H1 (cell line): ENCODE measurements at regions not wholly inside any gene's neighbourhood (a gene's known extent, or its start where the extent isn't known, plus 50 kb on each side); places are given as distances from the start of the nearest gene placed in this dataset.

Source experiments
- CTCF ChIA-PET: fragments of 300-600 bp; sonication (Branson Sonifier 250); formaldehyde crosslinking; loops from one replicate; lab custom pipeline; 2021; ENCODE audit not compliant: partially characterized antibody; lab: Charles Lee
- POLR2A ChIA-PET: fragments of 300-600 bp; sonication (Branson Sonifier 250); formaldehyde crosslinking; loops from one replicate; lab custom pipeline; 2021; ENCODE audit warnings: inconsistent platforms; ENCODE audit not compliant: partially characterized antibody; lab: Charles Lee
- DNase-seq, 2 experiments: peaks; one replicate each; pipeline versions ENCODE4 v3.0.0 to v3.0.0-alpha.2; 2010 to 2022; ENCODE audit warnings: low spot score in 2 of 2, low read depth in 1 of 2, mixed read lengths in 1 of 2
- FAIRE-seq: peaks from 2 replicates; lab custom pipeline; 2011; peaks lifted over from hg19 to GRCh38; lab: Jason Lieb, UNC
- H2AFZ ChIP-seq: 2 replicates; pipeline ENCODE4 v1.8.1; 2012; ENCODE audit warnings: low read length, inconsistent platforms
- H2AK5ac ChIP-seq: 2 replicates; pipeline ENCODE4 v1.6.1; 2013; ENCODE audit warnings: low read depth, low read length
- H2BK120ac ChIP-seq: replicated peaks from 2 replicates; pipeline ENCODE3; 2013; ENCODE audit warnings: low read depth, low read length, inconsistent platforms
- H2BK12ac ChIP-seq: 2 replicates; pipeline ENCODE4 v1.6.1; 2013; ENCODE audit warnings: low read depth, low read length
- H2BK15ac ChIP-seq: 2 replicates; pipeline ENCODE4 v1.6.1; 2013; ENCODE audit warnings: low read length
- H2BK20ac ChIP-seq: 2 replicates; pipeline ENCODE4 v1.6.1; 2013; ENCODE audit warnings: low read length
- H2BK5ac ChIP-seq: 2 replicates; pipeline ENCODE4 v1.6.1; 2013; ENCODE audit warnings: low read depth, low read length
- H3K14ac ChIP-seq: 2 replicates; pipeline ENCODE4 v1.6.1; 2013; ENCODE audit warnings: inconsistent platforms; ENCODE audit not compliant: insufficient read length
- H3K18ac ChIP-seq: 2 replicates; pipeline ENCODE4 v1.6.1; 2013; ENCODE audit warnings: low read length; ENCODE audit errors: extremely low read depth
- H3K23ac ChIP-seq: 2 replicates; pipeline ENCODE4 v1.6.1; 2013; ENCODE audit warnings: inconsistent platforms; ENCODE audit not compliant: insufficient read length
- H3K23me2 ChIP-seq: 2 replicates; pipeline ENCODE4 v1.6.1; 2013; ENCODE audit warnings: low read depth, low read length
- H3K27ac ChIP-seq: 2 replicates; pipeline ENCODE4 v1.6.1; 2011; ENCODE audit warnings: low read depth, low read length, inconsistent platforms
- H3K27me3 ChIP-seq, 4 experiments: replicated peaks in 1 of 4; 1 replicate in 1 of 4; 2 replicates in 3 of 4; pipeline versions ENCODE4 v1.6.1 to v1.8.1; 2011 to 2013; ENCODE audit warnings: low read length in 3 of 4, mild to moderate bottlenecking in 3 of 4, inconsistent platforms in 2 of 4, mixed read lengths in 2 of 4, moderate library complexity in 1 of 4; ENCODE audit not compliant: control insufficient read depth in 3 of 4, insufficient read depth in 3 of 4; ENCODE audit errors: extremely low read depth in 1 of 4
- H3K36me3 ChIP-seq, 4 experiments: 2 replicates each; pipeline versions ENCODE4 v1.6.1 to v1.8.1; 2011 to 2013; ENCODE audit warnings: mild to moderate bottlenecking in 4 of 4, low read length in 3 of 4, moderate library complexity in 2 of 4, control low read depth in 1 of 4, inconsistent platforms in 1 of 4; ENCODE audit not compliant: insufficient read depth in 4 of 4, control insufficient read depth in 2 of 4
- H3K4ac ChIP-seq: replicated peaks from 2 replicates; pipeline ENCODE3; 2013; ENCODE audit warnings: low read length, low read depth, mixed read lengths, inconsistent platforms; ENCODE audit not compliant: insufficient read length
- H3K4me1 ChIP-seq, 4 experiments: replicated peaks in 1 of 4; 1 replicate in 1 of 4; 2 replicates in 3 of 4; pipeline versions ENCODE4 v1.6.1 to v1.8.1; 2011 to 2013; ENCODE audit warnings: low read length in 3 of 4, inconsistent platforms in 2 of 4, mixed read lengths in 1 of 4; ENCODE audit not compliant: insufficient read depth in 4 of 4, control insufficient read depth in 3 of 4
- H3K4me2 ChIP-seq, 2 experiments: 2 replicates each; pipeline versions ENCODE4 v1.6.1 to v1.8.1; 2011 to 2013; ENCODE audit warnings: low read depth in 2 of 2, low read length in 2 of 2, control low read depth in 1 of 2, inconsistent platforms in 1 of 2, mild to moderate bottlenecking in 1 of 2; ENCODE audit not compliant: insufficient read depth in 1 of 2
- H3K4me3 ChIP-seq, 4 experiments: fragments of 200-600, 300-600 bp in 1 of 4; sonication (generic), shearing (Covaris generic), sonication (Bioruptor Twin) in 1 of 4; 2 replicates each; pipeline versions ENCODE4 v1.5.1 to v1.8.1; 2011 to 2016; ENCODE audit warnings: low read length in 4 of 4, low read depth in 3 of 4, control low read depth in 2 of 4, inconsistent platforms in 2 of 4, mild to moderate bottlenecking in 2 of 4, mixed read lengths in 1 of 4, moderate library complexity in 1 of 4; ENCODE audit not compliant: insufficient read depth in 2 of 4; ENCODE audit errors: extremely low read depth in 1 of 4
- H3K56ac ChIP-seq: replicated peaks from 2 replicates; pipeline ENCODE3; 2013; ENCODE audit warnings: low read depth, mild to moderate bottlenecking, mixed read lengths, low read length, inconsistent platforms; ENCODE audit not compliant: insufficient read length
- H3K79me1 ChIP-seq: 2 replicates; pipeline ENCODE4 v1.6.1; 2013; ENCODE audit warnings: low read depth, low read length, control low read depth
- H3K79me2 ChIP-seq, 2 experiments: 2 replicates each; pipeline versions ENCODE4 v1.6.1 to v1.8.1; 2012 to 2013; ENCODE audit warnings: low read length in 2 of 2, mild to moderate bottlenecking in 2 of 2, inconsistent platforms in 1 of 2; ENCODE audit not compliant: insufficient read depth in 2 of 2, control insufficient read depth in 1 of 2
- H3K9ac ChIP-seq, 4 experiments: replicated peaks in 1 of 4; 1 replicate in 1 of 4; 2 replicates in 3 of 4; pipeline versions ENCODE4 v1.6.1 to v1.8.1; 2011 to 2013; ENCODE audit warnings: low read depth in 3 of 4, low read length in 3 of 4, control low read depth in 2 of 4, mild to moderate bottlenecking in 2 of 4, moderate library complexity in 2 of 4, inconsistent platforms in 1 of 4; ENCODE audit errors: extremely low read depth in 1 of 4
- H3K9me3 ChIP-seq, 2 experiments: 2 replicates each; pipeline versions ENCODE4 v1.6.1 to v1.8.1; 2012 to 2013; ENCODE audit warnings: mild to moderate bottlenecking in 2 of 2, moderate library complexity in 2 of 2, control low read depth in 1 of 2, inconsistent platforms in 1 of 2, low read depth in 1 of 2, low read length in 1 of 2, mixed read lengths in 1 of 2; ENCODE audit not compliant: insufficient read depth in 2 of 2
- H4K20me1 ChIP-seq, 2 experiments: replicated peaks in 1 of 2; 2 replicates each; pipeline versions ENCODE3 to v1.8.1; 2011 to 2013; ENCODE audit warnings: inconsistent platforms in 2 of 2, low read length in 2 of 2, mild to moderate bottlenecking in 1 of 2; ENCODE audit not compliant: insufficient read depth in 2 of 2, control insufficient read depth in 1 of 2
- H4K5ac ChIP-seq: 2 replicates; pipeline ENCODE4 v1.6.1; 2013; ENCODE audit warnings: low read length, low read depth, mixed read lengths, inconsistent platforms; ENCODE audit not compliant: insufficient read length
- H4K8ac ChIP-seq: 2 replicates; pipeline ENCODE4 v1.8.0; 2013; ENCODE audit warnings: mild to moderate bottlenecking, moderate library complexity, low read length, inconsistent platforms; ENCODE audit not compliant: insufficient read depth; ENCODE audit errors: extremely low read depth
- H4K91ac ChIP-seq: replicated peaks from 2 replicates; pipeline ENCODE3; 2013; ENCODE audit warnings: low read length, mixed read lengths, inconsistent platforms; ENCODE audit not compliant: insufficient read length
- EZH2 ChIP-seq: fragments of 200-600 bp; sonication (generic); IDR thresholded peaks from 2 replicates; pipeline ENCODE4 v1.7.1; 2012; ENCODE audit warnings: low read depth, mild to moderate bottlenecking, moderate library complexity, low read length, inconsistent platforms; ENCODE audit not compliant: severe bottlenecking
- FOSL1 ChIP-seq: IDR thresholded peaks from 2 replicates; pipeline ENCODE4 v1.6.1; 2011; ENCODE audit warnings: mild to moderate bottlenecking, low read depth, low read length, moderate library complexity; ENCODE audit not compliant: insufficient read depth
- POLR2A ChIP-seq, 2 experiments: IDR thresholded peaks; 1 replicate in 1 of 2; 2 replicates in 1 of 2; pipeline ENCODE4 v1.6.1; 2011; ENCODE audit warnings: low read depth in 2 of 2, low read length in 2 of 2, mild to moderate bottlenecking in 2 of 2; ENCODE audit errors: control extremely low read depth in 1 of 2
- SIRT6 ChIP-seq: IDR thresholded peaks from one replicate; pipeline ENCODE4 v1.7.1; 2012; ENCODE audit warnings: low read length, inconsistent platforms
- SRF ChIP-seq: IDR thresholded peaks from 2 replicates; pipeline ENCODE4 v1.6.1; 2011; ENCODE audit warnings: mild to moderate bottlenecking, low read depth, low read length, moderate library complexity
- WGBS, 2 experiments: shearing (Covaris generic) in 1 of 2; methylation state at CpG; one replicate each; pipeline versions ENCODE4 v1.1.6 to v1.1.7; 2013 to 2015; ENCODE audit warnings: low lambda C conversion rate in 2 of 2, mixed read lengths in 2 of 2, inconsistent platforms in 1 of 2, low coverage in 1 of 2, missing lambda C conversion rate in 1 of 2; ENCODE audit not compliant: insufficient replicate concordance in 2 of 2, insufficient coverage in 1 of 2, insufficient read length in 1 of 2; ENCODE audit errors: extremely low coverage in 1 of 2, missing lambda C conversion rate in 1 of 2; 5-methylcytosine and 5-hydroxymethylcytosine counted together
- TF ChIP-seq, protein P1 (sequence below): IDR thresholded peaks from 2 replicates; pipeline ENCODE4 v1.6.1; 2011; ENCODE audit warnings: low read depth, mild to moderate bottlenecking, low read length; ENCODE audit not compliant: insufficient read depth
- TF ChIP-seq, protein P2 (sequence below): IDR thresholded peaks from 2 replicates; pipeline ENCODE4 v1.6.1; 2012; ENCODE audit warnings: inconsistent platforms

DNA sequence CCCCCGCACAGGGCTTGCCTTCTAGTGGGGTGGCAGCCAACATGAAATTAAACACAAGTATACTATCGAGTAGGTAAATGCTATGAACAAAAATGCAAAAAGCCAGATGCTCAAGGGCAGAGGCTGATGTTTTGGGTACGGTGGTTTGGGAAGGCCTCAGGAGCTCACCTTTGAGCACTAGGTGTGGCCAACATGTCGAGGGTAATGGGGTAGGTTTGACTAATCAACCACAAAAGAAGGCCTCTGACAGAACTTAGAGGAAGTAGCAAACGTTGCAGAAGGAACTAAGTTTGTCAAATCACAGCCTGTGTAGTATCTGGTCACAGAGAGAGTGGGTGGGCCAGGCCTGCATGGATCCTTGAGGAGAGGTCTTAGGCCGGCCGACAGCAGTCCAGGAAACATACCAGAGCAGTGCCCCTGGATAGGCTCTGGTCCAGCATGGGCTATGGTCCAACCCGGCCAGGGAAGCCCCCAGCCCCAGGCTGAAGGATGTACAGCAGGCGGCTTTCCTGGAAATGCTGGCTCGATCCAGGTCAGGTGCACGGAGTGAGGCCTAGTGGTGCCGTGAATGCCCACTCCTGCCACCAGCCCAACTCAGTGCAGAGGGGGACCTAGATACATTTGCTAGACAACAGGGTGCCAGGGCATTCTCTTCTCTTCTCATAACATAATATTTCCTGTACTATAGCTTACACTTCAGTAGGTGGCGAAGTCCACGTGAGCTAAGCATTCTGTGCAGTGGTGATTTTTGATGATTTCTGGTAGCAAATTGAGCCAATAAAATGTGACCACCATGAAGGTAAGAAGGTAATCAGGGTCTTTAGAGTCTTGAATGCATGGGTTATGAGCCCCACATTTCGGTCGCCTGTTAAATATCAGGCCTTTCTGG lies 56.3 kb upstream of the CD93 start:
- Histone ChIP-seq H3K79me2 (no peaks in the 10 kb centered on the region), H3K23ac (no peak overlapping the region), H2BK120ac (no peak overlapping the region), H3K9ac (no peak overlapping the region), H2BK5ac (no peak overlapping the region), H3K56ac (no peak overlapping the region), H3K4ac (no peak overlapping the region), H3K27ac (no peak overlapping the region), H4K91ac (no peak overlapping the region), H2AFZ (no peak overlapping the region), H3K4me3 (no peak overlapping the region), H3K4me1 (no peaks in the 10 kb centered on the region), H3K36me3 (no peaks in the 10 kb centered on the region), H3K27me3 (no peaks in the 10 kb centered on the region), H3K4me2 (no peak overlapping the region), H2BK12ac (no peak overlapping the region), H2BK15ac (no peak overlapping the region), H3K9me3 (no peaks in the 10 kb centered on the region), H4K8ac (no peak overlapping the region), H4K5ac (no peak overlapping the region), H2BK20ac (no peak overlapping the region), H3K14ac (no peak overlapping the region), H4K20me1 (no peaks in the 10 kb centered on the region), H2AK5ac (no peak overlapping the region), H3K23me2 (peaks cover 2% of the 10 kb centered on the region; the same call in 1 of the 2 replicates), H3K18ac (no peak overlapping the region), H3K79me1 (no peaks in the 10 kb centered on the region)
- DNase-seq = no peak
- TF ChIP-seq SIRT6 (no peak), EZH2 (no peak), FOSL1 (no peak), POLR2A (IDR thresholded peaks at IDR 0.05; ENCODE audit: control extremely low read depth in 1 of 2, low read depth in 2 of 2, low read length in 2 of 2) (no peak), SRF (no peak)
- TF ChIP-seq, protein P1, sequence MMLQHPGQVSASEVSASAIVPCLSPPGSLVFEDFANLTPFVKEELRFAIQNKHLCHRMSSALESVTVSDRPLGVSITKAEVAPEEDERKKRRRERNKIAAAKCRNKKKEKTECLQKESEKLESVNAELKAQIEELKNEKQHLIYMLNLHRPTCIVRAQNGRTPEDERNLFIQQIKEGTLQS = no peak
- TF ChIP-seq, protein P2, sequence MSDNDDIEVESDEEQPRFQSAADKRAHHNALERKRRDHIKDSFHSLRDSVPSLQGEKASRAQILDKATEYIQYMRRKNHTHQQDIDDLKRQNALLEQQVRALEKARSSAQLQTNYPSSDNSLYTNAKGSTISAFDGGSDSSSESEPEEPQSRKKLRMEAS = no peak
- CTCF ChIA-PET = interaction anchor here (1.3 to 1.5 kb wide), 3 partner anchors 80 to 93 kb away, joined by 3 to 4 read pairs (median 4); no protein-coding TSS in a partner anchor
- WGBS, 2 experiments = 87% methylated on average over 16 of the region's 16 CpGs; no CpG with 5 or more reads in 1 of the 2 experiments
- POLR2A ChIA-PET = no interaction called here
- no peak for FAIRE-seq
